Retinal pigment epithelial cell (primary cell): ENCODE measurements at regions not wholly inside any gene's neighbourhood (a gene's known extent, or its start where the extent isn't known, plus 50 kb on each side); places are given as distances from the start of the nearest gene placed in this dataset.

Source experiments
- DNase-seq: peaks from one replicate; pipeline ENCODE4 v3.0.0-alpha.2; 2010; ENCODE audit warnings: low read depth
- H3K4me3 ChIP-seq: 2 replicates; pipeline ENCODE4 v1.5.1; 2011; ENCODE audit warnings: mild to moderate bottlenecking, low read length, control low read depth, moderate library complexity
- CTCF ChIP-seq: conservative IDR thresholded peaks from 2 replicates; pipeline ENCODE4 v1.5.1; 2011; ENCODE audit warnings: low read depth, low read length, control low read depth, inconsistent platforms

DNA sequence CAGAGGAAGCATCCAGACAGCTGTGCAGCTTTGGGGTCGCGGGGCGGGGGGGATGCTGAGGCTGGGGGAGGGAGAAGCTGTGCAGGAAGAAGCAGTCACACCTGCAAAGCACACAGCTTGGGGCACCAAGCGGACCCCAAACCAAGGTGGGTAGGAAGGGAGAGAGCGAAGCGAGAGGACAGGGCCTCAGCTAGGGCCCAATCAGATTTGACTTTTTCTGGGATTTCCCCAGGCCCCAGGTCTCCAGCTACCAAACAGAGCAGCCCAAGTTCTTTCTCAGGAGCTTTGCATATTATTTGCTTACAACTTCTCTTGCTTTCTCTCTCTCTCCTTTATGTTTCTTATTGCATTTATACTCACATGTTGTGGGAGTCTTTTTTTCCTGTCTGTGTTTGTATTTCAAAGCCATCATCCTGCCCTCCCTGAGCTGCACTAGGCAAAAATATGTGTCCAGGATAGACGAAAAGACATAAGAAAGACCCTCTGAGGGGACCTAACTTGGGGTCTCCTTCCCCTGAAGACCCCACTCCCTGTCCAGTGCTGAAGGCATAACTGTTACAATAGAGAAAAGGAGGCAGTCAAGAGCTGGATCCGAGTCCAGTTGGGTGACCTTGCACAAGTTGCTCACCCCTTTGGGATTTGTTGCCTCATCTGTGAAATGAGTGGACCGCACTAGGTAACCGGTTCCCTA, 50.6 kb upstream of the SMNDC1 start:
- H3K4me3 ChIP-seq: no peak overlapping the region
- TF ChIP-seq CTCF: no peak
- DNase-seq: no peak

DNA sequence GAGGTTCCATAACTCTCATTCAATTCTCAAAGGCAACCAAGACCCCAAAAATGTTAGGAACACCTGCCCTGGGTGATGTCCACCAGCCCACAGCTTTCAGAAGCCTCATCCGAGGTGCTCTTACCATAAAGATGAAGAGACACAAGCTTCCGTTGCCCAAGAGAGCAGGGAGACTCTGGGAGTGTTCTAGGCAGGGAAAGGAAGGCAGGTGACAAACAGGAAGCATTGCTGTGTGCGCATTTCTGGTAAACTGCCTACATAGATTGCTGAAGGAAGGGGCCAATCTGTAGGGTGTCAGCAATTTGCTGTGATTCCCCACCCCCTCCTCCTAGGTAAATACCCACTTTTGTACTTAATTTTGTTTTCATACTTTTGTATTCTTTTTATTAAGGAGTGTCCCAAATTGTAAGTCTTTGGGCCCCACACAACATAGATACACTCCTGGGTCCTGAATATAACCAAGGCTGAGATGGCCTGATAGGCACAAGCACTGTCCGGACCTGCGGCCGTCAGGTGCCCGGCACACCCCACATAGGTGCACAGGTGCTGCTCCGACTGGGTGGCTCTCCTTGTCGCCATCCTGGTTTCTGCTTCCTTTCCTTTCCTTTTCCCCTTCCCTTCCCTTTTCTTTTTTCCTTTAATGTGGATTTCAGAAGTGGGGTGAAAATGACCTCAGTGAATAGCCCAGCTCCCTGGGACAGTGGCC, 51.4 kb upstream of the SMNDC1 start:
- no peak overlapping the region for H3K4me3 ChIP-seq
- DNase-seq: no peak
- no peak for TF ChIP-seq CTCF

GRCh38 chr10:110356628-110357245, 52.0 kb upstream of the SMNDC1 start:
- no peak for DNase-seq
- no peak for TF ChIP-seq CTCF
- H3K4me3 ChIP-seq: no peak overlapping the region

GRCh38 chr10:110357252-110357780, 52.6 kb upstream of the SMNDC1 start:
- DNase-seq: no peak
- no peak for TF ChIP-seq CTCF
- H3K4me3 ChIP-seq: no peak overlapping the region

GRCh38 chr10:110357871-110358270, 53.2 kb upstream of the SMNDC1 start:
- no peak overlapping the region for H3K4me3 ChIP-seq
- DNase-seq: no peak
- TF ChIP-seq CTCF: no peak

DNA sequence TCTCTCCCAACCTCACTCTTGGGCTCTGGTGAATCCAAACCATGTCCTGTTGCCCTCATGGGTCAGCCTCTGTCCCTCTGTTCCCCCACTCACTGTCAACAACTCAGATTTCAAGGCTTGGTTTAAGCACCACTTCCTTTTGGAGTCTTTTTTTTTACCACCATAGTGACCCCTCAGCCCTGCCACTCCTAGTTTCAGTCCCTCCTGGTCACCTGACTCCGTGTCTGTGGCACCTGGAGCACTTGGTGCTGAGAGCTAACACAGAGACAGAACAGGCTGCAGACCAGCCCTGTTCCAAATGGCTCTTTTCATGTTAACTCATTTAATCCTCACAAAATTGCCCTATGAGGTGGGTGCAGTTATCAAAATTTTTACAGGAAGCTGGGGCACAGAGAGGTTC, 53.6 kb upstream of the SMNDC1 start:
- no peak for TF ChIP-seq CTCF
- DNase-seq: no peak
- no peak overlapping the region for H3K4me3 ChIP-seq
